ENCODE measurements at regions not wholly inside any gene's neighbourhood (a gene's known extent, or its start where the extent isn't known, plus 50 kb on each side); places are given as distances from the start of the nearest gene placed in this dataset.

DNA sequence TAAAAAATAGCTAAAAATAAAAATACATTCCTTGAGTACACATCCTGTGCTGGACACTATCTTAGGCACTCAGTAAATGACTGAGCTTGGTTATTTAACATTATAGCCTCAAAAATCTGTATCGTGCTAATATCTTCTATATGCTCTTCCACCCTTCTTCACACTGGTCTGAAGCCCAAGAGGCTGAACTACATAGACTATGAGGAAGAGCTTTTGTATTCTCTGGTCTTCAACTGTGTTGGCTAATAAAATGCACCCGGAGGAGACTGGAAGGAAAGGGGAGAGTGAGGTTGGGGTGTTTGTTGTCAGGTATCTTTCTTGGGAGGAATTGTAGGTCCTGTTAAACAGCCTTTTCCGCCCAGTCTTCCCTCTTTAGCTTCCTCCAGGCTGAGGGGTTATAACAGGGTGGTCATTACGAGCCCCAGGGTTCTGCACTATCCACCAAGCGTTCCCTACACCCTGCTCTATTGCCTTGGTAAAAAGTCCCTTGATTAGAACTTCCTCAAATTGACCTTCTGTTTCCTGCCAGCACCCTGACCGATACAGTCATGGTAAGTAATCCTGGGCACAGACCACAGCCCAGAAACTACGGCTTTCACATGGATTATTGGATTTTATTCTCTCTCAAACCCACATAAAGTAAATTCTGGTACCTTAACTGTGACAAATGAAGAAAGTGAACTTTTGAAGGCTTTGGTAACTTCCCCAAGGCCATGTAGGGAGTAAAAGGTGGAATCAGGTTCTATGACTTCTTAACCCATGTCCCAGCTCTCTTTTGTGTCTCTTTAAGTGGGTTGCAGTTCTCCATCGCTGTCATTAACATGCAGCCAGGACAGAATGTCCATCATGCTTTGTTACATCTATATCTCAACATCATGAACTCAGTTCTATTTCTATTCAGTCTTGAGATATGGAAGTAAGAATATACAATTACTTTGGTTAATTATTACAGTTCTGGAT, 71.3 kb downstream of the PTHLH start:
- no peak overlapping the region for H3K4me2 ChIP-seq (ENCODE audit: insufficient read depth, low read length)
- DNase-seq = no peak

GRCh38 chr12:27899151-27899661, 73.3 kb downstream of the PTHLH start:
- Histone ChIP-seq H3K4me2 (ENCODE audit: insufficient read depth, low read length) (no peak overlapping the region), H3K9ac (ENCODE audit: low read depth, low read length) (no peak overlapping the region), H2AFZ (ENCODE audit: low read depth, low read length) (no peak overlapping the region), H3K79me2 (ENCODE audit: insufficient read depth, low read length) (no peaks in the 10 kb centered on the region), H3K27me3 (ENCODE audit: insufficient read depth, low read length, poor library complexity) (no peaks in the 10 kb centered on the region), H3K4me1 (ENCODE audit: insufficient read depth, low read length) (no peaks in the 10 kb centered on the region), H3K4me3 (ENCODE audit: low read depth in 1 of 2, low read length in 2 of 2) (no peak overlapping the region), H4K20me1 (ENCODE audit: insufficient read depth, low read length) (no peaks in the 10 kb centered on the region), H3K36me3 (ENCODE audit: insufficient read depth, low read length) (no peaks in the 10 kb centered on the region), H3K9me3 (ENCODE audit: insufficient read depth, low read length, severe bottlenecking) (no peaks in the 10 kb centered on the region), H3K27ac (ENCODE audit: low read length) (no peak overlapping the region)
- DNase-seq (no peak), ATAC-seq (ENCODE audit: insufficient read depth, low read depth) (no peak)
- TF ChIP-seq EZH2 (IDR thresholded peaks at IDR 0.05; ENCODE audit: borderline replicate concordance, low read depth, low read length, severe bottlenecking) = no peak
- TF ChIP-seq CTCF (IDR thresholded peaks at IDR 0.05; ENCODE audit: borderline replicate concordance, extremely low read depth, low read length, poor library complexity, severe bottlenecking) = no peak

More for the DNA sequence above, 71.3 kb downstream of the PTHLH start:
- TF ChIP-seq CTCF (IDR thresholded peaks at IDR 0.05; ENCODE audit: borderline replicate concordance, extremely low read depth, low read length, poor library complexity, severe bottlenecking) = no peak
- no peak for TF ChIP-seq EZH2 (IDR thresholded peaks at IDR 0.05; ENCODE audit: borderline replicate concordance, low read depth, low read length, severe bottlenecking)
- H3K36me3 ChIP-seq (ENCODE audit: insufficient read depth, low read length) = no peaks in the 10 kb centered on the region
- no peaks in the 10 kb centered on the region for H4K20me1 ChIP-seq (ENCODE audit: insufficient read depth, low read length)
- no peaks in the 10 kb centered on the region for H3K79me2 ChIP-seq (ENCODE audit: insufficient read depth, low read length)
- no peak overlapping the region for H3K27ac ChIP-seq (ENCODE audit: low read length)
- ATAC-seq (ENCODE audit: insufficient read depth, low read depth) = no peak
- H3K4me1 ChIP-seq (ENCODE audit: insufficient read depth, low read length) = no peaks in the 10 kb centered on the region
- no peak overlapping the region for H3K9ac ChIP-seq (ENCODE audit: low read depth, low read length)
- H3K27me3 ChIP-seq (ENCODE audit: insufficient read depth, low read length, poor library complexity) = no peaks in the 10 kb centered on the region
- no peak overlapping the region for H2AFZ ChIP-seq (ENCODE audit: low read depth, low read length)
- no peak overlapping the region for H3K4me3 ChIP-seq (ENCODE audit: low read depth in 1 of 2, low read length in 2 of 2)
- H3K9me3 ChIP-seq (ENCODE audit: insufficient read depth, low read length, severe bottlenecking) = no peaks in the 10 kb centered on the region

DNA sequence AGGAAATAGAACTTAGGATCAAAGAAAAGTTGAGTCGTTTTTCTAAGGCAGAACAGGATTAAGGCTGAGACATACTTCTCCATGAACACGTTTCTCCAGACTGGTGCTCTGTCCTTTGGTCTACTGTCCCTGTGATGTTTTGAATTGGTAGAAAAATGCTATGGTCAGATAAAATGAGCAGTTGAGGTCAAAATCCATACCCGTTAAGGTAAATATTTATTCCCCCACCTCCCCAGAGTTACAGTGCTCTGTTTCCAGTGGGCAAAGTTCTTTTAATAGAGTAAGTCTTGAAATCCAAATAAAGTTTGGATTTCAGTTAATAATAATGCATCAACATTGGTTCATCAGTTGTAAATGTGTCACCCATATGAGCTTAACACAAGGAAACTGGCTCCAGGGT, 74.5 kb downstream of the PTHLH start:
- Histone ChIP-seq H2AFZ (ENCODE audit: low read depth, low read length) (no peak overlapping the region), H3K36me3 (ENCODE audit: insufficient read depth, low read length) (no peaks in the 10 kb centered on the region), H3K27ac (ENCODE audit: low read length) (no peak overlapping the region), H3K9ac (ENCODE audit: low read depth, low read length) (no peak overlapping the region), H3K27me3 (ENCODE audit: insufficient read depth, low read length, poor library complexity) (no peaks in the 10 kb centered on the region), H3K4me2 (ENCODE audit: insufficient read depth, low read length) (no peak overlapping the region), H3K4me1 (ENCODE audit: insufficient read depth, low read length) (no peaks in the 10 kb centered on the region), H3K4me3 (ENCODE audit: low read depth in 1 of 2, low read length in 2 of 2) (no peak overlapping the region), H4K20me1 (ENCODE audit: insufficient read depth, low read length) (no peaks in the 10 kb centered on the region), H3K79me2 (ENCODE audit: insufficient read depth, low read length) (no peaks in the 10 kb centered on the region), H3K9me3 (ENCODE audit: insufficient read depth, low read length, severe bottlenecking) (no peaks in the 10 kb centered on the region)
- DNase-seq = no peak
- TF ChIP-seq CTCF (IDR thresholded peaks at IDR 0.05; ENCODE audit: borderline replicate concordance, extremely low read depth, low read length, poor library complexity, severe bottlenecking) (no peak), EZH2 (IDR thresholded peaks at IDR 0.05; ENCODE audit: borderline replicate concordance, low read depth, low read length, severe bottlenecking) (no peak)
- no peak for ATAC-seq (ENCODE audit: insufficient read depth, low read depth)

Measured in DND-41 (cell line).